Thyroid gland (tissue), 4 donors: ENCODE measurements at regions not wholly inside any gene's neighbourhood (a gene's known extent, or its start where the extent isn't known, plus 50 kb on each side); places are given as distances from the start of the nearest gene placed in this dataset.

Source experiments
- DNase-seq, 2 donors: peaks; one replicate each; pipeline ENCODE4 v3.0.0-alpha.2; 2019
- H3K27ac ChIP-seq, 3 donors: fragments of 200-600 bp; sonication (generic); 1 replicate in 2 of 3; 2 replicates in 1 of 3; pipeline ENCODE4 v1.5.1; 2016 to 2019; ENCODE audit warnings: mild to moderate bottlenecking in 1 of 3, moderate library complexity in 1 of 3
- H3K27me3 ChIP-seq: fragments of 200-600 bp; sonication (generic); one replicate; pipeline ENCODE4 v1.5.1; 2019
- H3K36me3 ChIP-seq, 2 donors: fragments of 200-600 bp; sonication (generic); one replicate each; pipeline ENCODE4 v1.5.1; 2016 to 2019
- H3K4me1 ChIP-seq, 2 donors: fragments of 200-600 bp; sonication (generic); one replicate each; pipeline ENCODE4 v1.5.1; 2017 to 2019
- H3K4me3 ChIP-seq, 3 donors: fragments of 200-600 bp; sonication (generic); replicated peaks in 1 of 3; 1 replicate in 2 of 3; 2 replicates in 1 of 3; pipeline ENCODE4 v1.5.1; 2016; ENCODE audit warnings: mild to moderate bottlenecking in 1 of 3
- H3K9me3 ChIP-seq: fragments of 200-600 bp; sonication (generic); one replicate; pipeline ENCODE4 v1.5.1; 2017
- CTCF ChIP-seq, 6 experiments: fragments of 200-600 bp in 3 of 6; fragments of 450-650 bp in 3 of 6; sonication (generic) in 3 of 6; IDR thresholded peaks; one replicate each; pipeline ENCODE4 v1.5.1; 2016 to 2019; ENCODE audit warnings: antibody characterized with exemption in 6 of 6, mild to moderate bottlenecking in 2 of 6, inconsistent platforms in 1 of 6, moderate library complexity in 1 of 6
- POLR2A ChIP-seq, 2 donors: fragments of 450-650 bp; IDR thresholded peaks; one replicate each; pipeline ENCODE4 v1.6.1; 2017; ENCODE audit warnings: antibody characterized with exemption in 2 of 2, mild to moderate bottlenecking in 2 of 2, moderate library complexity in 1 of 2
- WGBS, 2 donors: methylation state at CpG; one replicate each; pipeline ENCODE4 v1.1.5; 2017; 5-methylcytosine and 5-hydroxymethylcytosine counted together
- intact Hi-C: fragments of 100-400 bp; cut with DNase I; formaldehyde crosslinking; loops from one replicate; pipeline ENCODE4 v1.15.1; 2023

- Histone ChIP-seq H3K9me3 (no peaks in the 10 kb centered on the region), H3K4me1 (no peaks in the 10 kb centered on the region), H3K27me3 (no peaks in the 10 kb centered on the region), H3K36me3 (no peaks in the 10 kb centered on the region), H3K27ac (no peak overlapping the region), H3K4me3 (no peak overlapping the region)
- no peak for DNase-seq
- no peak for TF ChIP-seq CTCF (IDR thresholded peaks at IDR 0.05)
- no peak for TF ChIP-seq POLR2A (IDR thresholded peaks at IDR 0.05)
- WGBS, 2 donors, result 91 to 94% methylated on average over 3 of the region's 3 CpGs
- intact Hi-C loops, result no loop called here
Observed at GRCh38 chr12:67843257-67843656, 146.0 kb upstream of the IFNG-AS1 start.

GRCh38 chr12:67852701-67853100 is 136.5 kb upstream of the IFNG-AS1 start:
- no peak for TF ChIP-seq CTCF (IDR thresholded peaks at IDR 0.05)
- no peak for TF ChIP-seq POLR2A (IDR thresholded peaks at IDR 0.05)
- 81 to 87% methylated on average over 2 of the region's 2 CpGs for WGBS, 2 donors
- H3K36me3 ChIP-seq, result no peaks in the 10 kb centered on the region
- H3K4me1 ChIP-seq, result no peaks in the 10 kb centered on the region
- intact Hi-C loops, result no loop called here
- no peaks in the 10 kb centered on the region for H3K9me3 ChIP-seq
- DNase-seq, result no peak
- H3K4me3 ChIP-seq, result no peak overlapping the region
- H3K27me3 ChIP-seq, result no peaks in the 10 kb centered on the region
- H3K27ac ChIP-seq, result no peak overlapping the region

- 42 to 43% methylated on average over 3 of the region's 3 CpGs for WGBS, 2 donors
- TF ChIP-seq CTCF (IDR thresholded peaks at IDR 0.05) (no peak), POLR2A (IDR thresholded peaks at IDR 0.05) (no peak)
- intact Hi-C loops, result no loop called here
Observed at GRCh38 chr12:67853204-67853603, 136.0 kb upstream of the IFNG-AS1 start.

GRCh38 chr12:67854351-67854750 is 134.9 kb upstream of the IFNG-AS1 start:
- TF ChIP-seq CTCF (IDR thresholded peaks at IDR 0.05), result no peak
- no peak for TF ChIP-seq POLR2A (IDR thresholded peaks at IDR 0.05)
- no peaks in the 10 kb centered on the region for H3K9me3 ChIP-seq
- 91 to 92% methylated on average over 1 of the region's 1 CpG for WGBS, 2 donors
- H3K27me3 ChIP-seq, result no peaks in the 10 kb centered on the region
- no peak overlapping the region for H3K4me3 ChIP-seq
- H3K4me1 ChIP-seq, result no peaks in the 10 kb centered on the region
- no peaks in the 10 kb centered on the region for H3K36me3 ChIP-seq
- intact Hi-C loops, result no loop called here
- H3K27ac ChIP-seq, result no peak overlapping the region
- no peak for DNase-seq

More at GRCh38 chr12:67853204-67853603, 136.0 kb upstream of the IFNG-AS1 start:
- no peak for DNase-seq
- Histone ChIP-seq H3K9me3 (no peaks in the 10 kb centered on the region), H3K4me3 (no peak overlapping the region), H3K27me3 (no peaks in the 10 kb centered on the region), H3K4me1 (no peaks in the 10 kb centered on the region), H3K36me3 (no peaks in the 10 kb centered on the region), H3K27ac (no peak overlapping the region)

GRCh38 chr12:67855103-67855502 is 134.1 kb upstream of the IFNG-AS1 start:
- Histone ChIP-seq H3K27ac (no peak overlapping the region), H3K4me1 (no peaks in the 10 kb centered on the region), H3K27me3 (no peaks in the 10 kb centered on the region), H3K4me3 (no peak overlapping the region), H3K9me3 (no peaks in the 10 kb centered on the region), H3K36me3 (no peaks in the 10 kb centered on the region)
- DNase-seq, result no peak
- intact Hi-C loops, result no loop called here
- no peak for TF ChIP-seq CTCF (IDR thresholded peaks at IDR 0.05)
- no peak for TF ChIP-seq POLR2A (IDR thresholded peaks at IDR 0.05)
